NT2/D1 (cell line): ENCODE measurements at regions not wholly inside any gene's neighbourhood (a gene's known extent, or its start where the extent isn't known, plus 50 kb on each side); places are given as distances from the start of the nearest gene placed in this dataset.
"Not testable (repeated sequence)": the region's sequence is repeated elsewhere in the genome, so short reads cannot be mapped to it uniquely, and the experiment has no call there.

Source experiments
- SUZ12 ChIP-seq: IDR thresholded peaks from 2 replicates; pipeline ENCODE4 v1.6.1; 2011; ENCODE audit not compliant: insufficient read length, insufficient read depth; ENCODE audit errors: extremely low read depth
- ZNF274 ChIP-seq: IDR thresholded peaks from 2 replicates; pipeline ENCODE4 v1.6.1; 2011; ENCODE audit warnings: mild to moderate bottlenecking, low read depth, low read length

DNA sequence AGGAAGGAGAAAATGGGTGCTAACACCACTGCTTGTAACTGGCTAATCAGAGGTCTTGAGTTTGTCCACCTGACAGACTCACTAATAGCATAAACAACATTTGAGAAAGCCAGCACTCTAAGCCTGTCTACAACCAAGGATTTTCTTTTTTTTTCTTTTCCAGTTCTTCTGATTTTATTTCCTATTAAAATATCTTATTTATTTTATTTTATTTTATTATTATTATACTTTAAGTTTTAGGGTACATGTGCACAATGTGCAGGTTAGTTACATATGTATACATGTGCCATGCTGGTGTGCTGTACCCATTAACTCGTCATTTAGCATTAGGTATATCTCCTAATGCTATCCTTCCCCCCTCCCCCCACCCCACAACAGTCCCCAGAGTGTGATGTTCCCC lies 888.6 kb upstream of the ARRDC3 start:
- not testable (repeated sequence) for TF ChIP-seq SUZ12, ZNF274
